CD4-positive, alpha-beta T cell (primary cell): ENCODE measurements at regions not wholly inside any gene's neighbourhood (a gene's known extent, or its start where the extent isn't known, plus 50 kb on each side); places are given as distances from the start of the nearest gene placed in this dataset.
A peak's percentile ranks its signal among the peaks of the same experiment; 100 is the strongest.

Experiments
- ATAC-seq: fragments of 200-7000 bp; cut with Tn5 transposase; one replicate; pipeline ENCODE4 v1.10.0; 2022; ENCODE audit warnings: mild to moderate bottlenecking; ENCODE audit not compliant: poor library complexity
- CTCF ChIA-PET: fragments of 350-600 bp; sonication (Branson Sonifier 250); formaldehyde crosslinking; loops from one replicate; lab custom pipeline; 2021; ENCODE audit warnings: antibody characterized with exemption, inconsistent platforms; lab: Charles Lee
- POLR2A ChIA-PET: fragments of 350-600 bp; sonication (Branson Sonifier 250); formaldehyde crosslinking; loops from one replicate; lab custom pipeline; 2021; ENCODE audit warnings: antibody characterized with exemption, inconsistent platforms; lab: Charles Lee
- DNase-seq, 14 experiments: peaks; one replicate each; pipeline ENCODE4 v3.0.0-alpha.2; 2013 to 2020; ENCODE audit warnings: mixed read lengths in 2 of 14
- H3K27ac ChIP-seq, 2 donors: one replicate each; pipeline versions ENCODE4 v1.5.1 to v1.7.0; 2013; ENCODE audit warnings: low read length in 2 of 2, low read depth in 1 of 2, mild to moderate bottlenecking in 1 of 2
- H3K27me3 ChIP-seq, 2 experiments: 1 replicate in 1 of 2; 2 replicates in 1 of 2; pipeline versions ENCODE4 v1.6.1 to v1.7.0; 2013; ENCODE audit warnings: low read length in 2 of 2, control low read depth in 1 of 2, mild to moderate bottlenecking in 1 of 2, moderate library complexity in 1 of 2; ENCODE audit not compliant: insufficient read depth in 2 of 2, control insufficient read depth in 1 of 2
- H3K36me3 ChIP-seq: one replicate; pipeline ENCODE4 v1.6.1; 2013; ENCODE audit warnings: low read length, control low read depth; ENCODE audit not compliant: insufficient read depth
- H3K4me1 ChIP-seq: one replicate; pipeline ENCODE4 v1.6.1; 2013; ENCODE audit warnings: low read length, control low read depth; ENCODE audit not compliant: insufficient read depth
- H3K4me3 ChIP-seq: one replicate; pipeline ENCODE4 v1.5.1; 2013; ENCODE audit warnings: mild to moderate bottlenecking, low read length, moderate library complexity
- H3K9me3 ChIP-seq, 2 experiments: 1 replicate in 1 of 2; 2 replicates in 1 of 2; pipeline versions ENCODE4 v1.6.1 to v1.7.0; 2013; ENCODE audit warnings: low read length in 2 of 2, mild to moderate bottlenecking in 2 of 2, control low read depth in 1 of 2, moderate library complexity in 1 of 2; ENCODE audit not compliant: control insufficient read depth in 1 of 2, insufficient read depth in 1 of 2
- H3K27ac Mint-ChIP-seq: one replicate; pipeline ENCODE4 v1.8.0; 2020; ENCODE audit warnings: mixed read lengths
- H3K27me3 Mint-ChIP-seq: one replicate; pipeline ENCODE4 v1.8.0; 2021; ENCODE audit warnings: mixed read lengths
- H3K36me3 Mint-ChIP-seq: one replicate; pipeline ENCODE4 v1.8.0; 2021; ENCODE audit warnings: low read depth, mixed read lengths
- H3K4me1 Mint-ChIP-seq: one replicate; pipeline ENCODE4 v1.8.0; 2021; ENCODE audit warnings: low read depth, mixed read lengths
- H3K4me3 Mint-ChIP-seq: one replicate; pipeline ENCODE4 v1.8.0; 2020; ENCODE audit warnings: mild to moderate bottlenecking, mixed read lengths
- H3K9me3 Mint-ChIP-seq: one replicate; pipeline ENCODE4 v1.8.0; 2020; ENCODE audit warnings: mixed read lengths
- CTCF ChIP-seq: fragments of 200-600 bp; IDR thresholded peaks from one replicate; pipeline ENCODE4 v1.8.0; 2022; ENCODE audit warnings: antibody characterized with exemption, mild to moderate bottlenecking
- intact Hi-C, 2 experiments: fragments of 100-400 bp; cut with DNase I in 1 of 2; cut with micrococcal nuclease in 1 of 2; formaldehyde crosslinking; loops; one replicate each; pipeline versions ENCODE4 v1.15.1 to v1.9.0; 2023 to 2025; cut with DNase I, micrococcal nuclease

GRCh38 chr5:152551061-152551460 lies 146.0 kb upstream of the NMUR2 start:
- Histone ChIP-seq H3K4me1 (no peaks in the 10 kb centered on the region), H3K36me3 (no peaks in the 10 kb centered on the region), H3K27ac (no peak overlapping the region), H3K27me3 (no peaks in the 10 kb centered on the region), H3K4me3 (no peak overlapping the region), H3K9me3 (no peaks in the 10 kb centered on the region)
- DNase-seq (no peak), ATAC-seq (no peak)
- POLR2A ChIA-PET, result no interaction called here
- Mint-ChIP-seq H3K36me3 (no peaks in the 10 kb centered on the region), H3K27me3 (no peaks in the 10 kb centered on the region), H3K4me1 (no peaks in the 10 kb centered on the region), H3K27ac (no peak overlapping the region), H3K4me3 (no peak overlapping the region), H3K9me3 (no peaks in the 10 kb centered on the region)
- intact Hi-C loops, result no loop called here
- CTCF ChIA-PET, result no interaction called here
- TF ChIP-seq CTCF, result no peak

GRCh38 chr5:152556784-152557183 lies 151.7 kb upstream of the NMUR2 start:
- Histone ChIP-seq H3K4me3 (no peak overlapping the region), H3K27ac (no peak overlapping the region), H3K27me3 (no peaks in the 10 kb centered on the region), H3K4me1 (no peaks in the 10 kb centered on the region), H3K36me3 (no peaks in the 10 kb centered on the region), H3K9me3 (no peaks in the 10 kb centered on the region)
- TF ChIP-seq CTCF, result no peak
- H3K36me3 Mint-ChIP-seq, result no peaks in the 10 kb centered on the region
- no peak overlapping the region for H3K4me3 Mint-ChIP-seq
- ATAC-seq (no peak), DNase-seq (no peak)
- no peaks in the 10 kb centered on the region for H3K27me3 Mint-ChIP-seq
- intact Hi-C loops, result no loop called here
- CTCF ChIA-PET, result no interaction called here
- no peaks in the 10 kb centered on the region for H3K9me3 Mint-ChIP-seq
- H3K27ac Mint-ChIP-seq, result no peak overlapping the region
- POLR2A ChIA-PET, result no interaction called here
- H3K4me1 Mint-ChIP-seq, result no peaks in the 10 kb centered on the region

GRCh38 chr5:152560512-152561137 lies 155.5 kb upstream of the NMUR2 start:
- Mint-ChIP-seq H3K36me3 (no peaks in the 10 kb centered on the region), H3K27ac (no peak overlapping the region), H3K4me1 (no peaks in the 10 kb centered on the region), H3K27me3 (no peaks in the 10 kb centered on the region), H3K4me3 (no peak overlapping the region), H3K9me3 (no peaks in the 10 kb centered on the region)
- H3K4me3 ChIP-seq, result no peak overlapping the region
- no peak overlapping the region for H3K27ac ChIP-seq
- CTCF ChIA-PET, result no interaction called here
- H3K27me3 ChIP-seq, result no peaks in the 10 kb centered on the region
- DNase-seq, result peak in 5 of 14 experiments; percentile 3 to 32 (median 24)
- H3K4me1 ChIP-seq, result no peaks in the 10 kb centered on the region
- TF ChIP-seq CTCF, result no peak
- POLR2A ChIA-PET, result no interaction called here
- intact Hi-C loops, result no loop called here
- ATAC-seq, result no peak
- H3K36me3 ChIP-seq, result no peaks in the 10 kb centered on the region
- H3K9me3 ChIP-seq, result no peaks in the 10 kb centered on the region
